HG03196 (cell line): ENCODE measurements at regions not wholly inside any gene's neighbourhood (a gene's known extent, or its start where the extent isn't known, plus 50 kb on each side); places are given as distances from the start of the nearest gene placed in this dataset.

ENCODE experiments used
- ATAC-seq: cut with Tn5 transposase; IDR thresholded peaks from one replicate; pipeline ENCODE4 v1.9.1; 2021; ENCODE audit not compliant: unreplicated experiment

- no peak for ATAC-seq
Observed at GRCh38 chr13:47134939-47135489, 238.2 kb upstream of the HTR2A start.

GRCh38 chr13:47133011-47133445, 236.2 kb upstream of the HTR2A start:
- no peak for ATAC-seq

GRCh38 chr13:47129461-47129860, 232.6 kb upstream of the HTR2A start:
- ATAC-seq: no peak

- ATAC-seq: no peak
Observed at GRCh38 chr13:47126432-47126831, 229.6 kb upstream of the HTR2A start.

GRCh38 chr13:47121092-47121763, 224.4 kb upstream of the HTR2A start:
- no peak for ATAC-seq

- no peak for ATAC-seq
Observed at GRCh38 chr13:47120282-47120681, 223.4 kb upstream of the HTR2A start.

GRCh38 chr13:47119575-47120235, 222.9 kb upstream of the HTR2A start:
- no peak for ATAC-seq

- no peak for ATAC-seq
Observed at GRCh38 chr13:47117268-47117667, 220.4 kb upstream of the HTR2A start.

GRCh38 chr13:47114030-47114429, 217.2 kb upstream of the HTR2A start:
- no peak for ATAC-seq

- ATAC-seq: no peak
Observed at GRCh38 chr13:47112903-47113299, 216.0 kb upstream of the HTR2A start.

- ATAC-seq: no peak
Observed at GRCh38 chr13:47112205-47112902, 215.5 kb upstream of the HTR2A start.

GRCh38 chr13:47111499-47111898, 214.6 kb upstream of the HTR2A start:
- no peak for ATAC-seq

- no peak for ATAC-seq
Observed at GRCh38 chr13:47110833-47111240, 214.0 kb upstream of the HTR2A start.

- no peak for ATAC-seq
Observed at GRCh38 chr13:47110141-47110540, 213.3 kb upstream of the HTR2A start.

GRCh38 chr13:47109028-47109427, 212.2 kb upstream of the HTR2A start:
- ATAC-seq: peak; percentile 73

- peak; percentile 79 for ATAC-seq
Observed at GRCh38 chr13:47100214-47100853, 203.5 kb upstream of the HTR2A start.

GRCh38 chr13:47094734-47095434, 198.0 kb upstream of the HTR2A start:
- peak; percentile 95 for ATAC-seq

- ATAC-seq: no peak
Observed at GRCh38 chr13:47092202-47092601, 195.3 kb upstream of the HTR2A start.

- no peak for ATAC-seq
Observed at GRCh38 chr13:47087841-47088240, 191.0 kb upstream of the HTR2A start.

GRCh38 chr13:47087241-47087640, 190.4 kb upstream of the HTR2A start:
- no peak for ATAC-seq

- ATAC-seq: no peak
Observed at GRCh38 chr13:47085346-47085745, 188.5 kb upstream of the HTR2A start.
